ENCODE measurements at regions not wholly inside any gene's neighbourhood (a gene's known extent, or its start where the extent isn't known, plus 50 kb on each side); places are given as distances from the start of the nearest gene placed in this dataset.

DNA sequence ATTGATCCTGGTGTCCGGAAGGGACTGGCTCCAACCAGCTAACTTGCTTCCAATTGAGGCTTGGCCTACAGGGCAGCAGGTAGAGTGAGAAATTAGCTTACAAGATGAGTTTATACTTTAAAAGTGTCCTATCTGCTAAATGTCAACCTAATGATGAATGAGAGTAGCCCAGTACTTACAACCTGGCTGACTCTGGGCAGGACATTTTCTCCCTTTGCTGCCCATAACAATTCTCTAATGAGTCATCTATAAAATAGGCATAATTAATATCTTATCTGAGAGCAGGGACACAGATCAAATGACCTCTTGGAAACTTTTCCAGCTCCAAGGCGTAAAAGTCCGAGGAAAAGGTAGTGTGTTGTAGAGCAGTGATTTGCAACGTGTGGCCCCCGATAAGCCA, 398.4 kb upstream of the BOD1L1 start:
- in situ Hi-C loops (cut with MboI; ENCODE audit: low pct_unique_long_range_greater_than_20kb, low sequenced_read_pairs, unreplicated experiment), result no loop called here
- DNase-seq (ENCODE audit: low spot score), result no peak
- TF ChIP-seq, protein P1, sequence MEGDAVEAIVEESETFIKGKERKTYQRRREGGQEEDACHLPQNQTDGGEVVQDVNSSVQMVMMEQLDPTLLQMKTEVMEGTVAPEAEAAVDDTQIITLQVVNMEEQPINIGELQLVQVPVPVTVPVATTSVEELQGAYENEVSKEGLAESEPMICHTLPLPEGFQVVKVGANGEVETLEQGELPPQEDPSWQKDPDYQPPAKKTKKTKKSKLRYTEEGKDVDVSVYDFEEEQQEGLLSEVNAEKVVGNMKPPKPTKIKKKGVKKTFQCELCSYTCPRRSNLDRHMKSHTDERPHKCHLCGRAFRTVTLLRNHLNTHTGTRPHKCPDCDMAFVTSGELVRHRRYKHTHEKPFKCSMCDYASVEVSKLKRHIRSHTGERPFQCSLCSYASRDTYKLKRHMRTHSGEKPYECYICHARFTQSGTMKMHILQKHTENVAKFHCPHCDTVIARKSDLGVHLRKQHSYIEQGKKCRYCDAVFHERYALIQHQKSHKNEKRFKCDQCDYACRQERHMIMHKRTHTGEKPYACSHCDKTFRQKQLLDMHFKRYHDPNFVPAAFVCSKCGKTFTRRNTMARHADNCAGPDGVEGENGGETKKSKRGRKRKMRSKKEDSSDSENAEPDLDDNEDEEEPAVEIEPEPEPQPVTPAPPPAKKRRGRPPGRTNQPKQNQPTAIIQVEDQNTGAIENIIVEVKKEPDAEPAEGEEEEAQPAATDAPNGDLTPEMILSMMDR (IDR thresholded peaks at IDR 0.05; ENCODE audit: extremely low read depth, insufficient read depth, missing control alignments), result no peak

DNA sequence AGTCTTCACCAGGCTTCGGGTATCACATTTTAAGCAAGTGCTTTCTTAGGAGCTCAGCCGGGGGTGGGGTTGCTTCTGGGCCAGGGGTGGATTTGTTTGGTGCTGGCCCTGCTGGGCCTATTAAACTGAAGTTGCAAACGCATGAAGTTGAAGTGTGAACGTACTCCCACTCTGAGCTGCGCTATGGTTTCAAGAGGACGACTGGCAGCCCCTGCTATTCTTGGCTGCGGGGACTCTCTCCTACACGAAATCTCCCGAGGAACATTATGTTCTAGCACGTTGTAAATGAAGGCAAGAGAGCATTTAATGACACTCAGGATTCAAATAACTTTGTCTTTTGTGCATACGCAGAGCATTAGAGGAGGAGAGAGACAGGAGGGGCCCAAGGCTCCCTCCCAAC, 401.3 kb upstream of the BOD1L1 start:
- TF ChIP-seq, protein P1 (IDR thresholded peaks at IDR 0.05; ENCODE audit: extremely low read depth, insufficient read depth, missing control alignments), result no peak
- DNase-seq (ENCODE audit: low spot score), result no peak
- in situ Hi-C loops (cut with MboI; ENCODE audit: low pct_unique_long_range_greater_than_20kb, low sequenced_read_pairs, unreplicated experiment), result no loop called here

DNA sequence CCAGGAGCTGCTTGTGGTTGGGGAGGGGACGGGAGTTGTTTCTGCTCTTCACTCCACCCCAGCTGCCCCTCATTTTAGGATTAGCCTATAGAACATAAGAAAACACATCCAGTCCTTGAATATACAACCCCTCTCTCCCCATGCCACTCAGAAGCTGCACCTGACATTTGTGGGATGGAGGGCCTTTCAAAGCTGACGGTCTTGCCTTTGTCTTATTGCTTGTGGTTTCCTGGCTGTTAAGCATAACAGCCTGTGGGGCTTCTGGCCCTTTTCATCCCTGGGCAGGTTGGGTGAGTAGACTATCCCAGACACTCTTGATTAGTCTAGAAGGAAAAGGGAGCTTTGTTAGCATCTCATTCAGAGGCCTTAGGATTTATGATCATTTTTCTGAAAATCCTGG, 407.6 kb upstream of the BOD1L1 start:
- in situ Hi-C loops (cut with MboI; ENCODE audit: low pct_unique_long_range_greater_than_20kb, low sequenced_read_pairs, unreplicated experiment), result no loop called here
- TF ChIP-seq, protein P1 (IDR thresholded peaks at IDR 0.05; ENCODE audit: extremely low read depth, insufficient read depth, missing control alignments), result no peak
- no peak for DNase-seq (ENCODE audit: low spot score)

DNA sequence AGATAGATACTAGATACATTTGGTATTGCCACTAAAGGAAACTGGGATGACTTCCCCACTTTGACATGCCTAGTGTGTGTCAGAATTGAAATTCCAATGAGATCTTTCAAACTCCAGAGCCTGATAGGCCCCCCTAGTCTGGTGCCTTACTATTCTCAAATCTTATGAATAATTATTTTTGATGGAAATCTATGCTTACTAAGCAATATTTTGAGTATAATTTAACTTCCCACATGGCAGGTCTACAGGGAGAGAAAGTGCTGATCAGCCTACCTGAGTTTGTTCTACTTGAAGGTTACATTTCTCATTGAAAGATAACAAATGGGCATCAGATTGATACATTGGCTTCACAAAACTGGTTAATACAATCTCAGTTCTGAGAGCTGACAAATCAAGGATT, 415.7 kb upstream of the BOD1L1 start:
- in situ Hi-C loops (cut with MboI; ENCODE audit: low pct_unique_long_range_greater_than_20kb, low sequenced_read_pairs, unreplicated experiment), result no loop called here
- DNase-seq (ENCODE audit: low spot score), result no peak
- TF ChIP-seq, protein P1 (IDR thresholded peaks at IDR 0.05; ENCODE audit: extremely low read depth, insufficient read depth, missing control alignments), result no peak

DNA sequence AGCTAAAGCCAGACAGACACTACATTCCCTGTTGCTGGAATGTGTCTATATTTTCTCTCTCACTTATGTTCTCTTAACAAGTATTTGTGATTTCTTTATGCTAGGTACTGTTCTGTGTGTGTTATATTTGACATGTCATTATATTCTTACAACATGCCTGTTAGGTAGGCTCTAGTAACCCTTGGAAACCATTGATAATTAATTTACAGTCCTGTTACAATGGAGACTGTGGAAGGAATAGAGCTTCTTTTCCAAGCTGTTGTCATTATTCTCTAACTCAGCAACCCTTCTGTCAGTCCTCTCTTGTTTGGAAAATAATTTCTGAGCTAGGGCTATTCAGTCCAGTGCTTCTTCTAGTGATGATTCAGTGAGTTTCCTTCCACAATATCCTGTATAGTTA, 419.1 kb upstream of the BOD1L1 start:
- in situ Hi-C loops (cut with MboI; ENCODE audit: low pct_unique_long_range_greater_than_20kb, low sequenced_read_pairs, unreplicated experiment), result no loop called here
- DNase-seq (ENCODE audit: low spot score), result no peak
- TF ChIP-seq, protein P1 (IDR thresholded peaks at IDR 0.05; ENCODE audit: extremely low read depth, insufficient read depth, missing control alignments), result no peak

DNA sequence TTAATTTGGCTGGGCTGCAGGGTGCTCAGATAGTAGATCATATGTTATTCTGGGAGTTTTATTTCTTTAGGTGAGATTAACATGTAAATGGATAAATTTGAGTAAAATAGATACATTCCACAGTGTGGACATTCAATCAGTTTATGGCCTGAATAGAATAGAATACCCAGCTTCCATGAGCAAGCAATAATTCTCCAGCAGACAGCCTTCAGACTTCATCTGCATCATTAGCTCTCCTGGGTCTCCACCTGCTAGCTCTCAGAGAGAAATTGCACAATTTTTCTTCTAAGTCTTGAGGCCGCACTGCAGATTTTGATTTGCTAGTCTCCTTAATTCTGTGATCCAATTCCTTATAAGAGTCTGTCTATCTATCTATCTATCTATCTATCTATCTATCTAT, 420.3 kb upstream of the BOD1L1 start:
- DNase-seq (ENCODE audit: low spot score), result no peak
- TF ChIP-seq, protein P1 (IDR thresholded peaks at IDR 0.05; ENCODE audit: extremely low read depth, insufficient read depth, missing control alignments), result no peak
- in situ Hi-C loops (cut with MboI; ENCODE audit: low pct_unique_long_range_greater_than_20kb, low sequenced_read_pairs, unreplicated experiment), result no loop called here

DNA sequence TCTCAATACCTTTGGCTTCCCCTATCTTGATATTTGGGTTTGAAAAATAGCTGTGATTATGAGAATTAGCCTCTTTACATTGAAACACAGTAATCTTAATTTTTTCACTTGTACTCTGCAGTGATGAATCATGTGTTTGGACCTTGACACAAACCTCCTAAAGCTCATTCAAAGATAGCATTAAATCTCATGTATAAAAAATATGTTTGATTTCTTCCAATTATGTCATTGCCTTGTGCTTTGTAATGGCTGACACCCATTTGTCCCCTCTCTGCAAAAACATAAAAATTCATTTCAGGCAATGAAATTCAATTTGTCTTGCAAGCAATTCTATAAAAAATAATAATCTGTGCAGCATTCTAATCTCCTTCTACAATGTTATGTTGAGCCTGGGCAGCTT, 422.4 kb upstream of the BOD1L1 start:
- in situ Hi-C loops (cut with MboI; ENCODE audit: low pct_unique_long_range_greater_than_20kb, low sequenced_read_pairs, unreplicated experiment), result no loop called here

More for the DNA sequence above, 422.4 kb upstream of the BOD1L1 start:
- no peak for DNase-seq (ENCODE audit: low spot score)
- TF ChIP-seq, protein P1 (IDR thresholded peaks at IDR 0.05; ENCODE audit: extremely low read depth, insufficient read depth, missing control alignments), result no peak
